ENCODE measurements at regions not wholly inside any gene's neighbourhood (a gene's known extent, or its start where the extent isn't known, plus 50 kb on each side); places are given as distances from the start of the nearest gene placed in this dataset.
A peak's percentile ranks its signal among the peaks of the same experiment; 100 is the strongest.

DNA sequence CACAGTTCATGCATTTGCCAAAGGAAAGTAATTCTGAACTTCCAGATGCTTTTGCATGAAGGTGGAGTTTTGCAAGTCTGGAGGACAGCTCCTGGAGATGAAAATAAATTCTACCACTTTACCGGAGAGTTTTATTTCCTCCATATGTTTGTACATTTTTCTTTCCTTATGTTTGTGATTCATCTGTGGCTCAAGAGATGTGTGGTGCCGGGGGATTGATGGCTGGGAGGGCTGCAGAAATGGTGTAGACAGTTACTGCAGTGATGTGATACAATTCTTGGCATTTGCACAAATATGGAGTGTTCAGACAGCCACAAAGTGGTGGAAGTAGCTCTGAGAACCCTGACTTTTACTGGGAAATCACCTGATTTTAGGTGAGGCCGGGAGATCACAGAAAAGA, 58.5 kb upstream of the ASB17 start:
- no peak overlapping the region for H2AFZ ChIP-seq (ENCODE audit: low read depth, low read length)
- no peaks in the 10 kb centered on the region for H3K79me2 ChIP-seq (replicated peaks; ENCODE audit: insufficient read depth, low read length)
- H3K4me2 ChIP-seq (ENCODE audit: low read length), result no peak overlapping the region
- no peaks in the 10 kb centered on the region for H3K36me3 ChIP-seq (ENCODE audit: insufficient read depth, low read length)
- TF ChIP-seq TAF1 (IDR thresholded peaks at IDR 0.05; ENCODE audit: low read depth) (no peak), RAD21 (conservative IDR thresholded peaks at IDR 0.05) (no peak), SMC3 (conservative IDR thresholded peaks at IDR 0.05; ENCODE audit: poor library complexity) (no peak)
- TF ChIP-seq, protein P1, sequence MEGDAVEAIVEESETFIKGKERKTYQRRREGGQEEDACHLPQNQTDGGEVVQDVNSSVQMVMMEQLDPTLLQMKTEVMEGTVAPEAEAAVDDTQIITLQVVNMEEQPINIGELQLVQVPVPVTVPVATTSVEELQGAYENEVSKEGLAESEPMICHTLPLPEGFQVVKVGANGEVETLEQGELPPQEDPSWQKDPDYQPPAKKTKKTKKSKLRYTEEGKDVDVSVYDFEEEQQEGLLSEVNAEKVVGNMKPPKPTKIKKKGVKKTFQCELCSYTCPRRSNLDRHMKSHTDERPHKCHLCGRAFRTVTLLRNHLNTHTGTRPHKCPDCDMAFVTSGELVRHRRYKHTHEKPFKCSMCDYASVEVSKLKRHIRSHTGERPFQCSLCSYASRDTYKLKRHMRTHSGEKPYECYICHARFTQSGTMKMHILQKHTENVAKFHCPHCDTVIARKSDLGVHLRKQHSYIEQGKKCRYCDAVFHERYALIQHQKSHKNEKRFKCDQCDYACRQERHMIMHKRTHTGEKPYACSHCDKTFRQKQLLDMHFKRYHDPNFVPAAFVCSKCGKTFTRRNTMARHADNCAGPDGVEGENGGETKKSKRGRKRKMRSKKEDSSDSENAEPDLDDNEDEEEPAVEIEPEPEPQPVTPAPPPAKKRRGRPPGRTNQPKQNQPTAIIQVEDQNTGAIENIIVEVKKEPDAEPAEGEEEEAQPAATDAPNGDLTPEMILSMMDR (IDR thresholded peaks at IDR 0.05; ENCODE audit: poor library complexity, severe bottlenecking), result no peak
- TF ChIP-seq, protein P2, sequence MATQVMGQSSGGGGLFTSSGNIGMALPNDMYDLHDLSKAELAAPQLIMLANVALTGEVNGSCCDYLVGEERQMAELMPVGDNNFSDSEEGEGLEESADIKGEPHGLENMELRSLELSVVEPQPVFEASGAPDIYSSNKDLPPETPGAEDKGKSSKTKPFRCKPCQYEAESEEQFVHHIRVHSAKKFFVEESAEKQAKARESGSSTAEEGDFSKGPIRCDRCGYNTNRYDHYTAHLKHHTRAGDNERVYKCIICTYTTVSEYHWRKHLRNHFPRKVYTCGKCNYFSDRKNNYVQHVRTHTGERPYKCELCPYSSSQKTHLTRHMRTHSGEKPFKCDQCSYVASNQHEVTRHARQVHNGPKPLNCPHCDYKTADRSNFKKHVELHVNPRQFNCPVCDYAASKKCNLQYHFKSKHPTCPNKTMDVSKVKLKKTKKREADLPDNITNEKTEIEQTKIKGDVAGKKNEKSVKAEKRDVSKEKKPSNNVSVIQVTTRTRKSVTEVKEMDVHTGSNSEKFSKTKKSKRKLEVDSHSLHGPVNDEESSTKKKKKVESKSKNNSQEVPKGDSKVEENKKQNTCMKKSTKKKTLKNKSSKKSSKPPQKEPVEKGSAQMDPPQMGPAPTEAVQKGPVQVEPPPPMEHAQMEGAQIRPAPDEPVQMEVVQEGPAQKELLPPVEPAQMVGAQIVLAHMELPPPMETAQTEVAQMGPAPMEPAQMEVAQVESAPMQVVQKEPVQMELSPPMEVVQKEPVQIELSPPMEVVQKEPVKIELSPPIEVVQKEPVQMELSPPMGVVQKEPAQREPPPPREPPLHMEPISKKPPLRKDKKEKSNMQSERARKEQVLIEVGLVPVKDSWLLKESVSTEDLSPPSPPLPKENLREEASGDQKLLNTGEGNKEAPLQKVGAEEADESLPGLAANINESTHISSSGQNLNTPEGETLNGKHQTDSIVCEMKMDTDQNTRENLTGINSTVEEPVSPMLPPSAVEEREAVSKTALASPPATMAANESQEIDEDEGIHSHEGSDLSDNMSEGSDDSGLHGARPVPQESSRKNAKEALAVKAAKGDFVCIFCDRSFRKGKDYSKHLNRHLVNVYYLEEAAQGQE (IDR thresholded peaks at IDR 0.05; ENCODE audit: borderline replicate concordance), result no peak
- no peaks in the 10 kb centered on the region for H3K9me3 ChIP-seq (ENCODE audit: low read length)
- H3K9ac ChIP-seq (ENCODE audit: low read length), result no peak overlapping the region
- no peak overlapping the region for H3K27ac ChIP-seq (ENCODE audit: low read length)
- no peaks in the 10 kb centered on the region for H3F3A ChIP-seq (ENCODE audit: insufficient read depth, low read length, poor library complexity, severe bottlenecking)
- no peaks in the 10 kb centered on the region for H3K27me3 ChIP-seq (ENCODE audit: insufficient read depth, low read depth, low read length)
- no peak overlapping the region for H3K4me3 ChIP-seq (ENCODE audit: low read length)
- no peaks in the 10 kb centered on the region for H3K9me2 ChIP-seq (ENCODE audit: insufficient read depth, low read length)
- no peaks in the 10 kb centered on the region for H4K20me1 ChIP-seq (ENCODE audit: insufficient read depth)

DNA sequence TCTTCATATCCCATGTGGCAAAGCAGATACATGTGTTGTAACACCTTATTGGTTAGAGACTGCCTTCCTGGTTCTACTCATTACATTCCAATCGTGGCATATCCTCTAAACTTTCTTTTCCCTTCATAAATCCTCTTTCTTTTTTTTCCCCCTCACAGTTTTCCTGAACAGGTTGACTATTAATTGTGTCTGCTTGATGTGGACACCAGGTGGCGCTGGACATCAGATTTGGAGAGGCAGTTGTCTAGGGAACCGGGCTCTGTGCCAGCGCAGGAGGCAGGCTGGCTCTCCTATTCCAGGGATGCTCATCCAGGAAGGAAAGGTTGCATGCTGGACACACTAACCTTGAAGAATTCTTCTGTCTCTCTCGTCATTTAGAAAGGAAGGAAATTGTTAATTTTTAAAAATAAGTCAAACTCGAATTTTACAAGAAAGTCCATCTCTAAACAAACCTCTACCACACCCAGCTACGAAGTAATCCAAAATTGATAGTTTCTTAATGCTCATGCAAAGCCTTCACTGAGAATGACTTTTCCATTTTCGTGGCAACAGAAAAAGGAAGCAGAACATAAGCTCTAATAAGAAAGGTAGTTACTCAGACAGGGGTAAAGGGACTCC, 59.4 kb upstream of the ASB17 start:
- Histone ChIP-seq H3K4me2 (ENCODE audit: low read length) (no peak overlapping the region), H3K27me3 (ENCODE audit: insufficient read depth, low read depth, low read length) (no peaks in the 10 kb centered on the region), H3K9me2 (ENCODE audit: insufficient read depth, low read length) (no peaks in the 10 kb centered on the region), H3K79me2 (replicated peaks; ENCODE audit: insufficient read depth, low read length) (no peaks in the 10 kb centered on the region), H3K4me3 (ENCODE audit: low read length) (no peak overlapping the region), H3K9me3 (ENCODE audit: low read length) (no peaks in the 10 kb centered on the region), H3K9ac (ENCODE audit: low read length) (no peak overlapping the region), H4K20me1 (ENCODE audit: insufficient read depth) (no peaks in the 10 kb centered on the region), H3K27ac (ENCODE audit: low read length) (no peak overlapping the region), H3K36me3 (ENCODE audit: insufficient read depth, low read length) (no peaks in the 10 kb centered on the region), H3F3A (ENCODE audit: insufficient read depth, low read length, poor library complexity, severe bottlenecking) (no peaks in the 10 kb centered on the region), H2AFZ (ENCODE audit: low read depth, low read length) (no peak overlapping the region)
- no peak for TF ChIP-seq EZH2 (IDR thresholded peaks at IDR 0.05; ENCODE audit: borderline replicate concordance, insufficient read depth, low read length, poor library complexity, severe bottlenecking)
- no peak for TF ChIP-seq MXI1 (conservative IDR thresholded peaks at IDR 0.05; ENCODE audit: poor library complexity, severe bottlenecking)
- TF ChIP-seq RAD21 (conservative IDR thresholded peaks at IDR 0.05), result peak; percentile 88
- TF ChIP-seq SMC3 (conservative IDR thresholded peaks at IDR 0.05; ENCODE audit: poor library complexity), result peak; percentile 93
- TF ChIP-seq, protein P2 (IDR thresholded peaks at IDR 0.05; ENCODE audit: borderline replicate concordance), result no peak
- TF ChIP-seq, protein P1 (IDR thresholded peaks at IDR 0.05; ENCODE audit: poor library complexity, severe bottlenecking), result peak; percentile 90
